IPS-18c (cell line): ENCODE measurements at regions not wholly inside any gene's neighbourhood (a gene's known extent, or its start where the extent isn't known, plus 50 kb on each side); places are given as distances from the start of the nearest gene placed in this dataset.

Source experiments
- H3K4me3 ChIP-seq: 2 replicates; pipeline ENCODE4 v1.7.0; 2013; ENCODE audit warnings: low read depth, mild to moderate bottlenecking, low read length, moderate library complexity; ENCODE audit not compliant: insufficient read depth
- H3K9me3 ChIP-seq: one replicate; pipeline ENCODE4 v1.6.1; 2013; ENCODE audit warnings: mild to moderate bottlenecking, low read length, moderate library complexity; ENCODE audit not compliant: control insufficient read depth, insufficient read depth

DNA sequence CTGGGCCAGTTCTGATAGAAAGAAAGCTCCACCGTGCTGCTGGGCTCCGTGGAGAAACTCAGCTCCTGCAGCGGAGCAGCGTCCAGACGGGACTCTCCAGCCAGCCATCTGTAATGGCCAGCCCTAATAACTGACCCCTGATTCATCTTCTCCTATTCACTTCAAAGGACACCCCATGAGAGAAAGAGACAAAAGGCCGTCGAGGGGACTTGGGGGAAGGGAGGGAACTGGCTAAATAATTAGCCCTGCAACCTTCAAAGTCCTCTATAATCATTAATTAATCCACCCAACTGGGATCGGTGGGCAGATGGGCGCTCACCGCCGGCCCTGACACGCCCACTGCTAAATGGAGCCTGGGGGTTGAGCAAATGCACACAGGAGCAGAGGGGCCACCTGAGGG lies 512.4 kb downstream of the CD83 start:
- Histone ChIP-seq H3K9me3 (no peaks in the 10 kb centered on the region), H3K4me3 (no peak overlapping the region)

DNA sequence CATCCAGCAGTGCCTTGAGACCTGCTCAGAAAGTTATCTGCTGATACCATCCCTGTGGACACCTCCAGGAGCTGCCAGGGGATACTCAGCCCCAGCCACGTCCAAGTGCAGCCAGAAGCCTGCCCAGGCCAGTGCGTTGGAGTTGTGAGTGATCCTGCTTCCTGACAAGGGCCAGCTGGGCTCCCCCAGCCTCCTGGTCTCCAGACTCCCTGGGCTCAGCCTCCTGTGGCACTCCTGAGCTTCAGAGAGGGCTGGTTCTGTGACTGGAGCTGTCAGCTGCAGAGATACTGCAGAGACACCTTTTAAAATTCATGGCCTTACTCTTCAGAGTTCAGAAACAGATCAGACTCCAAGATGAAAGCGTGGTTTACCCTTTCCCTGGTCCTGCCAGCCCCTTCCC lies 515.9 kb downstream of the CD83 start:
- H3K9me3 ChIP-seq: no peaks in the 10 kb centered on the region
- H3K4me3 ChIP-seq: no peak overlapping the region

DNA sequence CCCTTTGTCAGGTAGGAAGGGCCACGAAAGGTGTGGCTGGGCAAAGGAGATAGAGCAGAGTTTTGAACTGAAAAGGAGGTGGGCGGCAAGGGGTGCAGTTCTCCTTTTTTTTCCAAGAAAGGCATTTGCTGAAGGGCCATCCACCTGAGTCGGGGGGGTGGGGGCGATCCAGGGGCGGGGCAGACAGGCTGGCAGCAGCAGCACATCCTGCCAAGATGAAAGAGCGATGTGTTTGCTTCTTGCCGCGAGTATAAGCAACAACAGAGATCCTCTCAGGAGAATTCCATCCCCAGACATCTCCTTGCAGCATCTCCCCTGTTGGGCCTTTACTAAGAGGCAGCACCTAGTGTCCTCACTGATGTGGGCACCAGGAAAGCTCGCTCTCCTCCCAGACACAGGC lies 516.5 kb downstream of the CD83 start:
- H3K4me3 ChIP-seq: no peak overlapping the region

DNA sequence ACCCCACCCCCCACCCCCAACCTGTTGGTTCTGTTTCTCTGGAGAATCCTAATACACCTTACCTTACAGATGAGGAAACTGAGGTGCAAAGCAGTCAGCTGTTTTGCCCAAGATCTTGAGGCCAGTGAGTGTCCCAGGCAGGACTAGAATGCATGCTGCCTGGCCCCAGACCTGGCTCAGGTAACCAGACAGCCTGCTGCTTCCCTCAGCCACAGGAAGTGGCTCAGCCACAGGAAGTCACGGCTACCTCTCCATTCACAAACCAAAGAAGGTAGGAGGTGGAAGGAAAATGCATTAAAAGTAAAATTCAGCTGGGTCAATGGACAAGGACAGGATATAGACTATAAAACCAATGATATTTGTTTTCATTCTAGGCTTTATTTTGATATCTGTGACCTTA lies 517.6 kb downstream of the CD83 start:
- Histone ChIP-seq H3K4me3 (no peak overlapping the region), H3K9me3 (no peaks in the 10 kb centered on the region)

More for the DNA sequence above, 516.5 kb downstream of the CD83 start:
- H3K9me3 ChIP-seq: no peaks in the 10 kb centered on the region

DNA sequence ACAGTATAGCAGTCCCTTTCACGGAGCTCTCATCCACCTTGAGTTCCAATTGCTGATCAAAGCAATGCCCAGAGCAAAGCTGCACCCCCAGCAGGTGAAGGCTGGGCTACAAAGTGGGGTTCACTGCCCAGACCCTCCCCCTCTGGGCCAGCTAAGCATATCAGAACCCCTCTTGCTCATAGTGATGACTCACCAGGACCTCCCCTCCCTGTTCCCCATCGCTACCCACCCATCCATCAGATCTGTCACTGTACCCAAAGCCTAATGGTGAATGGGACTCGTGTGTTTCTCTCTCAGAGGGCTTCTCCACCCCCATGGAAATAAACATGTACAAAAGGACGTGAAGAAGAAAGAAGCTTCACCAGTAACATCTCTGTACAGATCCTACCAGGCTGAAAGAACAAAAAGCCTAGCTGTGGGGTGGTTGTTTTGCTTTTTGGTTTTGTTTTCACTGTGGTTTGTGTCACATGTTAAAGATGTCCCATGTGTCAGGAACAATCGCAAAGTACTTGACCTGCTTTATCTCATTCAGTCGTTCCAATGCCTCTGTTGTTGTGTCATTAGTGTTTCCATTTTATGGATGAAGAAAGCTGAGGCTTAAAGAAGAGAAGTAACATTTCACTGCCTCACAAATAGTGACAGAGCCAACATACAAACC lies 518.5 kb downstream of the CD83 start:
- Histone ChIP-seq H3K9me3 (no peaks in the 10 kb centered on the region), H3K4me3 (no peak overlapping the region)

DNA sequence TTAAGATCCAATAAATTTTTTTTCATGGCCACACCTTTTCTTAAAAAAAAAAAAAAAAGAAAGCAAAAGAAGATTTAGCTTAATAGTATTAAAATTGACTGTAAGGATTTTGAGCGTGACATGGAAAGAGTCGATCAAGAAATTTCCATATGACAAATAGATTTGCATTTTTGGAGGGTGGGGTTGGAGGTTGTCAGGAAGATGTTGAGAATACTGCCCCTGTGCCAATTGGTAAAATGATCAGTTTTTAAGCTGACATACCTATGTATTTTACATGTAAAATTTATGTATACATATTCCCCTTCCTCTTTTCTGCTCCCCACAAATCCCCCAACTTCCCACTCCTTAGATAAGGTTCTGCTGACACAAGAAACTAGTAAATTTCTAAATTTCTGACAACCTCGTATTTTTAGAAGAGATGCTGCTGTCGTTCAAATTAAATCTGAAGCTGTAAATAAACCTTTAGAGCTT lies 520.9 kb downstream of the CD83 start:
- Histone ChIP-seq H3K4me3 (no peak overlapping the region), H3K9me3 (no peaks in the 10 kb centered on the region)

DNA sequence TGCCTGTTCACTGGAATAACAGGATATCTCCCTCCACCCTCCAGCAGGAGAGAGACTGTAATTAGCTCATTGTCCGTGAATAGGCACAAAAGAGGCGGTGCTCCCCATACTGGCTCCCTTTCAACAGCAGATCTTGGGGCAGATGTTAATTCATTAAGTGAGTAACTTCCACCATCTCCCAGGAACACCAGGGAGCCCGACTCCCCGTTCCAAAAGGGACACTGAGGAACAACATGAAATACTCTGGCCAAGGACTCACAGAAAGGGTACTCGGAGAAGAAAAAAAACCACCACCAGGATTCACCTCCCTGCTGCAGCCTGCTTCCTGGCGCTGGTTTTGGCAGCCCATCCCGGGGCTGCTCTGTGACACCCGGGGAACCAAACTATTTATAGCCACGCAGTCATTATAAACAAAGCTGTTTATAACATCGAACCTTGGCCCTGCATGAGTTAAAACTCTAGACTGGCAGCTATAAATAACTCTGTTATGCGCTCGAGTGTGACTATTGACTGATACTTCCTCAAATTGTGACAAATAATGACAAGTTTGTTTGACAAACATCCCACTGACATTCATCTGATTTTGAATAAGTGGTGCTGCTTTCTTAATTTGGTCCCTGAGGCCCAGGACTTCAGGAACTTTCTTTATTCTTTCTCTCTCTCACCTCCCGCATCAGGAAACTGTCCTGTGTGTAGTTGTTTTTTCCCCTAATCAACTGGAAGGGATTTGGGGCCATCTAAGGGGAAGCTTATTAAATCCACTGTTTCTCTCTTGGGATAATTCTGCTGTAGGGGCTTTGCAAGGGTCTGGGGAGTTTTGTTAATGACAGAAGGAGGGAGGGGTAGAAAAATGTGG lies 521.6 kb downstream of the CD83 start:
- H3K9me3 ChIP-seq: no peaks in the 10 kb centered on the region
- no peak overlapping the region for H3K4me3 ChIP-seq

DNA sequence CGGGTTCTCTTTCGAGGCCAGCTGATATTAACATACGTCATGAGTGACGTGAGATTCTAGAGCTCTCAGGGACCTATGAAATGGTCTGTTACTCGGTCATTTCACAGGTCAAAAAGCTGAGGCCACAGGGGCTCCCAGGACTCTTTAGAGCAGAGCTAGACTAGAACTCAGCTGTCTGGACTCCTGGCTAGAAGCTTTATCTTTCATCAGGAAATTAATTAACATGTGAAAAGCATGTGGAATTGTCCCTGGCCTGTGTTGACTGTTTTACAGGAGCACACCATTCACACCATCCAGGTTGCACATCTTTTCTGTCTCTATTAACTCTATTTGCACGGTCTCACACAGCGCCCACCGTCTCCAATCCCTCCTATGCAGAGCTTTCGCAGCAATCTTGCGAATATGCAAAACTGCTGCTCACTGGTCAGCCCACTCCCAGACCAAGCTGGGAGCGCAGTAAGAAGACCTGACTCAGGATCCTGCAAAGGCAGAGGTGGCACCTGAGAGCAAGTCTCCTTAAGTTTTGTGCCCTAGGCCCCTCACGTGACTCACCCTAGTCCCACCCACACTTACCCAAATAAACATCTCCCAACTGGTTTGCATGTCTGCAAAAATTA lies 522.5 kb downstream of the CD83 start:
- Histone ChIP-seq H3K4me3 (no peak overlapping the region), H3K9me3 (no peaks in the 10 kb centered on the region)

DNA sequence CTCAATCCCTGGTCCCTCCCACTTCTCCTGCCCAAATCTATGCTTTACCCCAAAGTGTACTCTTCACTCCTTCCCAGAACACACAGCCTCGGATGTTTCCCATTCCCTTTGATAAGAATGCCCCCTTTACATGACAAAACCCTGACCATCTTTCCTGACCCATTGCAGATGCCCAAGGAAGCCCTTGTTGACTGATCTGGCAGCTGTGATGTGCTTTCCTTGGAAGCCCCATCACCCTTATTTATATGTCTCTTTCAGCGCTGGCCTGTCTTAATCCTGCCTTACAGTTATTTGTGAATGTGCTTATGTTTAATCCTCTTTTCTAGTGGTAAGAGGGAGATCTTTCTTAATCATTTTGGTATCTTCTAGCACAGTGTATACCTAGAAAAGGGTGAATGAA lies 523.1 kb downstream of the CD83 start:
- Histone ChIP-seq H3K4me3 (no peak overlapping the region), H3K9me3 (no peaks in the 10 kb centered on the region)

DNA sequence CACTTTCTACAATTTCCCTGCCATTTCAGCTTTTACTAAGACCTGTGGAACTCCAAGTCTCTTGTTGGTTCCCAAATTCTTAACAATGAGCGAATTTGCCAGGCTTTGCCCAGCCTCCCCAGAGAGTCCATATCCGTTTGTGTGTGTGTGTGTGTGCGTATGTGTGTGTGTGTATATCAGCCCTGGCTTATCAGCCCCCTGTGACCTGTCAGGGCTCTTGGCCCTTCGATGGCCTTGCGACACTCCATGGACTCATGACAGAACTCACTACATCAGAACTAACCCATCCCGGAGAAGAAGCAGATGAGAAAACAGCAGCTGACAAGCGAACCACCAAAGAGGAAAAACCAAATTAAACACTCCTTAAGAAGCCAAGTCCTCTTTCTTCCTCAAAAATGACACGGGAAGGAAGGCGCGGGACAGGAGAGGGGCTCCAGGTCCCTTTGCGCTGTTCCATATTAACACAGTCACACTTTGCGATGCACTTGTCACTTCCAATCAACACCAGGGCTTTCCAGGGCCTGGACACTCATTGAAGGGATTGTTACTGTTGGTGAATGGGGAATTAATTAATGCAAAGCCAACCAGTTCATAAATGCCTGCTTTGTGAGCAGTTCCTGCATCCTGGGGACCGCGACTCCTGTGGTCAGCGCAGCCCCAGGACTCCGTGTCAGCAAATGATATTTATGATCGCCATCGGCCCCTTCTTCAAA lies 524.0 kb downstream of the CD83 start:
- H3K9me3 ChIP-seq: no peaks in the 10 kb centered on the region
- no peak overlapping the region for H3K4me3 ChIP-seq

DNA sequence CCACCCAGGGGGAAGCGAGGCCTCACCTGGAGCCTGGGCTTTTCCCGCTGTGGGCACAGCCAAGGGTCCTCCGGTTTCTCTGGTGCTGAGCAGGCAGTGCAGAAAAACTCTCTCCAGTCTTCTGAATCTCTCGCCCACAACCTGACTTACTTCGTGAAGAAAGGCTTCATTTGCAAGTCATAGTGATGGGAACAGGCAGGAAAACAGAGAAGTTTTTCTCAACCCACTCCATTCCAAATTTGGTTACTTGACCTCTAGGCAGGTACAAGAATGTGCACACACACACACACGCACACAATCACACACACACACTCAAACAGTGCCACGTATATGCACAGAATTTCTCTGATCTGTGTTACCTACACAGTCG lies 524.5 kb downstream of the CD83 start:
- H3K4me3 ChIP-seq: no peak overlapping the region
- H3K9me3 ChIP-seq: no peaks in the 10 kb centered on the region

DNA sequence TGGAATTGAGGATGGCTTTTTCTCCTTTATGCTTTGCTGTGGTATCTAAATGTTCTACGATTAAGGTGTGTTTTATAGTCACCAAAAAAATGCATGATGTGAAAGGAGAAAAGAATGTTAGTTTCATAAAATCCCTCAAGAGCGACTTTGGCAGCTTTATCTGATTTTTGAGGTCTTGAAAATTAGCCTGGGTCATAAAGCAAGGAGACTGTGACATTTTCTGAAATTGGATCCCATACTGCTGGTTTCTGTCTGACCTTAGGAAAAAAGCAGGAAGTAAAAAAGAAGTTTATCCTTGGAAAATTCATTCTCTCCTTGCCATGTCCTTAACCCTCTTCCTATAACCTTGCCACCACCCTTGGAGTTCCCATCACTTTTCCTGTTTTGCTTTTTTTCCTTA lies 525.3 kb downstream of the CD83 start:
- Histone ChIP-seq H3K9me3 (no peaks in the 10 kb centered on the region), H3K4me3 (no peak overlapping the region)

DNA sequence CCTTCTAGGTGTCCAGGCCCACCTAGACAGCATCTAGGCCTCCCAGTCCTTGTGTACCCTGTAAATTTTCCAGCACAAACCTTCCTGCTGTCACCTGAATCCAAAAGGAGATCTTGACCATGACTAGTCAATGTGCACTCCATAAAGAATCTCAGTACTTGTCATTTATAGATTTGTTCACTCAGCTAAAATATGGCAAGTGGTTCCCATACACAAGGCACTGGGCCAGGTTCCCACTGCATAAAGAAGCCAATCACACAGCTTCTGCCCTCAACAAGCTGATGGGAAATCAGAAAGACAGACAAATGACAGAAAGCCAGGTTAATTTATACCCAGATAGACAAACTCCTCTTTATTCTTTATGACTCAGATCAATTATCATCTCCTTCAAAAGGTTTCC lies 526.8 kb downstream of the CD83 start:
- Histone ChIP-seq H3K4me3 (no peak overlapping the region), H3K9me3 (no peaks in the 10 kb centered on the region)

DNA sequence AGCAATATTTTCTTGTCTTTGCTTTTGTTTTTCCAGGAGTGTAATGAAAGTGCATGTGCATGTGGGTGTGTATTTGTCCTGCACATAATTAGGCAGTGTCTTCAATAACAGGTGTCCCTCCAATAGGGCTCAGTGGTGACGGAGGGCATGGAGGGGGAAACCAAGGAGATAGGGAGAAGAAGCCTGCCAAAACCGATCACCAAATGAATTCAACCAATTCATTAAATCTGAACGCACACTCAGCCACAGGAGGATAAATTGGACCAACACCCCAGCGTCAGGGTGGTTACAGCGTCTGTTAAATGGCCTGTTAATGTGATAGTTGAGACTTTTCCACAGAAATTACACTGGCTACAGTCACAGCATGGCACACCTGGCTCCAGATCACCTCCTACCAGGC lies 527.6 kb downstream of the CD83 start:
- Histone ChIP-seq H3K4me3 (no peak overlapping the region), H3K9me3 (no peaks in the 10 kb centered on the region)

DNA sequence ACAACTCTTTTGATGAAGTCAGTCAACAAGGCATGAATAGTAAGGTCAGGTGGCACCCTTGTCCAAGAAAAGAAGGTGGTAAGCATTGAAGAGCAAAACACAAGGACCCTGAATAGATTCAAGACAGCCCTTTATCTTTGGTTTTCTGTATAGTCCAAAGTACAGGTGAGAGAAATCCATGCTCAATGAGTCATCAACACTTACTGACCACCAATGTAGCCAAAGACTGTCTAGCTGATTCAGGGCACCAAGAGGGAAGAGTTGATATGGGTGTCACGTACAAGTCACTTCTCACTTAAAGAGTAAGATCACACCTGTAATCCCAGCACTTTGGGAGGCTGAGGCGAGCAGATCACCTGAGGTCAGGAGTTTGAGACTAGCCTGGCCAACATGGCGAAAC lies 528.3 kb downstream of the CD83 start:
- Histone ChIP-seq H3K4me3 (no peak overlapping the region), H3K9me3 (no peaks in the 10 kb centered on the region)

DNA sequence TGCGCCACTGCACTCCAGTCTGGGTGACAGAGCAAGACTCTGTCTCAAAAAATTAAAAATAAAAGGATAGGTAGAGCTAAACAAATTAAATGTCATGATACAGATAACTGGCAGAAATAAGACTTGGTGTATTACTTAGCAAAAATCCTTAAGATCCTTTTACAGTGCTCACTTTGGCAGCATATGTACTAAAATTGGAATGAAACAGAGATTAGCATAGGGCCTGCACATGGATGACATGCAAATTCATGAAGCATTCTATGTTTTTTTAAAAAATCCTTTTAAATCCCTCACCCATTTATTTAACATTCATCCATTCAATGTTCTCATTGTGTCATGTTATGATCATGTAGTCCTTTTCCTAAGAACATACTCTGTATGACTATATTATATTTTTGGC lies 528.8 kb downstream of the CD83 start:
- H3K4me3 ChIP-seq: no peak overlapping the region
- no peaks in the 10 kb centered on the region for H3K9me3 ChIP-seq

DNA sequence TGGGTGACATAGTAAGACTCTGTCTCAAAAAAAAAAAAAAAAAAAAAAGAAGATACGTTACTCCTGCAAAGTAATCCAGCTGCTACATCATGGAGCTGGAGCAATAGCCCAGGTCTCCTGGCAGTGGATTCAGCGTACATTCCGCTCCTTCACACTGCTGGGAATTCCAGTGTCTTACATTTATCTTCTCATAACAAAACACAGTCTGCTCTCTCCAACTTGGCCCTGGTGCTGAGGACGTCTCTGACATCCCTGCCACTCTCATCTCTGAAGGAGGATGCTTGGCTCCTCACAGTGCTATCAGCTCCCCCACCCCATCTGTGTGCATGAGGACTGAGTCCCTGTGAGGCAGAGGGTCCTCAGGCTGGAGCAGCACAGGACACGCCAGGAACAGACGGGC lies 529.8 kb downstream of the CD83 start:
- Histone ChIP-seq H3K4me3 (no peak overlapping the region), H3K9me3 (no peaks in the 10 kb centered on the region)

DNA sequence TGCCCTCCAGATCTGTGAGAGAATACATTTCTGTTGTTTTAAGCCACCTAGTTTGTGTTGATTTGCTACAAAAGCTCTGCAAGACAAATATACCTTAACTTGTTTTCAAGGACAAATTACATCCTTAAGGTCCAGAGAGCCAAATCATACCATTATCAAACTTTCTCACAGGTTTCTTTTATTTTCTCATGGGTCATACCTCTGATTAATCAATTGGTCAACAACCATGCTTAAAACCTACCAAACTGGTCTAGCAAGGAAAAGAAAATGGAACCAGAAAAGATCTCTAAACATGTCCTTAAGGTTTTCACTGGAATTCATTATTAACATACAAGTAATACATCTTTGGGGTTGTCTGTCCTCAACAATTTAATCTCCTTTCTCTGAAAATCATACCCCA lies 535.0 kb downstream of the CD83 start:
- no peak overlapping the region for H3K4me3 ChIP-seq
- no peaks in the 10 kb centered on the region for H3K9me3 ChIP-seq
